ENCODE measurements at regions not wholly inside any gene's neighbourhood (a gene's known extent, or its start where the extent isn't known, plus 50 kb on each side); places are given as distances from the start of the nearest gene placed in this dataset.

- no peak for TF ChIP-seq CTCF (IDR thresholded peaks at IDR 0.05; ENCODE audit: low read length)
- TF ChIP-seq EZH2 (optimal IDR thresholded peaks at IDR 0.05; ENCODE audit: low read depth, low read length), result no peak
Observed at GRCh38 chr2:120491111-120491625, 145.2 kb downstream of the INHBB start.

Data from MM.1S (cell line).